Spleen (tissue), 7 donors: ENCODE measurements at regions not wholly inside any gene's neighbourhood (a gene's known extent, or its start where the extent isn't known, plus 50 kb on each side); places are given as distances from the start of the nearest gene placed in this dataset.

ENCODE experiments used
- POLR2A ChIP-seq, 3 donors: fragments of 450-650 bp; IDR thresholded peaks; one replicate each; pipeline ENCODE4 v1.5.1; 2017; ENCODE audit warnings: antibody characterized with exemption in 3 of 3, mild to moderate bottlenecking in 1 of 3
- POLR2AphosphoS5 ChIP-seq, 3 donors: sonication (generic); formaldehyde crosslinking; IDR thresholded peaks; one replicate each; pipeline ENCODE4 v1.5.1; 2017; ENCODE audit warnings: antibody characterized with exemption in 3 of 3
- TF ChIP-seq, protein P1 (sequence below), 11 experiments: fragments of 200-600 bp in 7 of 11; fragments of 450-650 bp in 4 of 11; sonication (generic) in 4 of 11; IDR thresholded peaks in 8 of 11; conservative IDR thresholded peaks in 3 of 11; 1 replicate in 7 of 11; 2 replicates in 4 of 11; pipeline versions ENCODE4 v1.4.0 to v1.8.0; 2016 to 2021; ENCODE audit warnings: antibody characterized with exemption in 11 of 11, inconsistent platforms in 4 of 11, mild to moderate bottlenecking in 1 of 11
- donor health status: DM: no; HTN: no; CAD: no; lungs with moderate emphysema.
- donor health status: DM: no; HTN: no; CAD: no.
- donor health status: DM: no; HTN: no; CAD: no.

DNA sequence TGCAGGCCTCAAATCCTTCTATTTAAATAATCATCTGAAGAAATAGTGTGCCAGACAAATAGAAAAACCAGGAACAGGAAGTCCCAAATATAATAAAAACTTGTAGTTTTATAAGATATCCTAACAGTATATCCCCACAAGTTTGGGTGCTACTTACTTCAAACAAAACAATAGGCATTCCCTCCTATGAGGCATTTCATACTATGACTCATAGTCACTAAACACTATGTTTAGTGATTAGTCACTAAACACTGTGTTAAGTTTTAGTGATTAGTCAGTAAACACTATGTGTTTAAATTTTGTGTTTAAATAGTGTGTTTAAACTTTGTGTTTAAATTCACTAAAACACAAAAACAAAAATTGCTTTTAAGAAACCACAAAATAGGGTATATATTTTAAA is 407.0 kb upstream of the CDH19 start:
- TF ChIP-seq, protein P1, sequence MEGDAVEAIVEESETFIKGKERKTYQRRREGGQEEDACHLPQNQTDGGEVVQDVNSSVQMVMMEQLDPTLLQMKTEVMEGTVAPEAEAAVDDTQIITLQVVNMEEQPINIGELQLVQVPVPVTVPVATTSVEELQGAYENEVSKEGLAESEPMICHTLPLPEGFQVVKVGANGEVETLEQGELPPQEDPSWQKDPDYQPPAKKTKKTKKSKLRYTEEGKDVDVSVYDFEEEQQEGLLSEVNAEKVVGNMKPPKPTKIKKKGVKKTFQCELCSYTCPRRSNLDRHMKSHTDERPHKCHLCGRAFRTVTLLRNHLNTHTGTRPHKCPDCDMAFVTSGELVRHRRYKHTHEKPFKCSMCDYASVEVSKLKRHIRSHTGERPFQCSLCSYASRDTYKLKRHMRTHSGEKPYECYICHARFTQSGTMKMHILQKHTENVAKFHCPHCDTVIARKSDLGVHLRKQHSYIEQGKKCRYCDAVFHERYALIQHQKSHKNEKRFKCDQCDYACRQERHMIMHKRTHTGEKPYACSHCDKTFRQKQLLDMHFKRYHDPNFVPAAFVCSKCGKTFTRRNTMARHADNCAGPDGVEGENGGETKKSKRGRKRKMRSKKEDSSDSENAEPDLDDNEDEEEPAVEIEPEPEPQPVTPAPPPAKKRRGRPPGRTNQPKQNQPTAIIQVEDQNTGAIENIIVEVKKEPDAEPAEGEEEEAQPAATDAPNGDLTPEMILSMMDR (IDR thresholded peaks at IDR 0.05 in 8 of 11, conservative IDR thresholded peaks at IDR 0.05 in 3 of 11), result no peak
- no peak for TF ChIP-seq POLR2A (IDR thresholded peaks at IDR 0.05)
- no peak for TF ChIP-seq POLR2AphosphoS5 (IDR thresholded peaks at IDR 0.05)
